ENCODE measurements at regions not wholly inside any gene's neighbourhood (a gene's known extent, or its start where the extent isn't known, plus 50 kb on each side); places are given as distances from the start of the nearest gene placed in this dataset.

DNA sequence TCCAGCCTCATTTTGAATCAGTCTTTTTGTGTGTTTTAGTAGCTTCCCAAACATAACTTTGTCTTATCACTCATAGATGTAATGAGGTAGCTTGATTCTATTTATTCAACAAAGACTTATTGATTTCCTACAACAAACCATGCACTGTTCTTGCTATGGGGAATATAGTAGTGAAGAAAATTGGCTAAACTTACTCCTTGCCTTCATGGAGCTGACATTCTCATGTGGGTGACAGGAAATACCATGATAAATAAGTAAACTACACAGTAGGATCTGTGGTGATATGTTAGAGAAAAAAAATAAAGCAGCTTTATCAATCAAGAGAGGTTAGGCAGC, 255.7 kb upstream of the TNC start:
- TF ChIP-seq, protein P1, sequence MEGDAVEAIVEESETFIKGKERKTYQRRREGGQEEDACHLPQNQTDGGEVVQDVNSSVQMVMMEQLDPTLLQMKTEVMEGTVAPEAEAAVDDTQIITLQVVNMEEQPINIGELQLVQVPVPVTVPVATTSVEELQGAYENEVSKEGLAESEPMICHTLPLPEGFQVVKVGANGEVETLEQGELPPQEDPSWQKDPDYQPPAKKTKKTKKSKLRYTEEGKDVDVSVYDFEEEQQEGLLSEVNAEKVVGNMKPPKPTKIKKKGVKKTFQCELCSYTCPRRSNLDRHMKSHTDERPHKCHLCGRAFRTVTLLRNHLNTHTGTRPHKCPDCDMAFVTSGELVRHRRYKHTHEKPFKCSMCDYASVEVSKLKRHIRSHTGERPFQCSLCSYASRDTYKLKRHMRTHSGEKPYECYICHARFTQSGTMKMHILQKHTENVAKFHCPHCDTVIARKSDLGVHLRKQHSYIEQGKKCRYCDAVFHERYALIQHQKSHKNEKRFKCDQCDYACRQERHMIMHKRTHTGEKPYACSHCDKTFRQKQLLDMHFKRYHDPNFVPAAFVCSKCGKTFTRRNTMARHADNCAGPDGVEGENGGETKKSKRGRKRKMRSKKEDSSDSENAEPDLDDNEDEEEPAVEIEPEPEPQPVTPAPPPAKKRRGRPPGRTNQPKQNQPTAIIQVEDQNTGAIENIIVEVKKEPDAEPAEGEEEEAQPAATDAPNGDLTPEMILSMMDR (IDR thresholded peaks at IDR 0.05) = no peak
- no peak for TF ChIP-seq POLR2A (IDR thresholded peaks at IDR 0.05)
- TF ChIP-seq POLR2AphosphoS5 (IDR thresholded peaks at IDR 0.05) = no peak
- no peak for TF ChIP-seq EP300 (IDR thresholded peaks at IDR 0.05)
